ENCODE measurements at regions not wholly inside any gene's neighbourhood (a gene's known extent, or its start where the extent isn't known, plus 50 kb on each side); places are given as distances from the start of the nearest gene placed in this dataset.
A peak's percentile ranks its signal among the peaks of the same experiment; 100 is the strongest.
"Not testable (repeated sequence)": the region's sequence is repeated elsewhere in the genome, so short reads cannot be mapped to it uniquely, and the experiment has no call there.

GRCh38 chr12:30578426-30578825 is 117.2 kb downstream of the IPO8 start:
- no peak for DNase-seq

DNA sequence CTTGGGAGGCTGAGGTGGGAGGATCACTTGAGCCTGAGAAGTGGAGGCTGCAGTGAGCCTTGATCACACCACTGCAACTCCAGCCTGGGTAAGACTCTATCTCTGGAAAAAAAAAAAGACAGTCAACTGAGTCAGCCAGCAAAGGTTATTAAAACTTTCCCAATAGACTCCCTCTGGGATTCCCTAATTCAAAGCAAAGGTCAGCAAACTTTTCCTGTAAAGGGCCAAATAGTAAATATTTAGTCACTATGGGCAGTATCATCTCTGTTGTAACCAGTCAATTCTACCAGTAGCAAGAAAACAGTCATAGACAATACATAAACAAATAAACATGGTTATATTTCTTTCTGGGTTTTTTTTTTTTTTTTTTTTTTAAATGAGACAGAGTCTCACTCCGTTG is 122.5 kb downstream of the IPO8 start:
- no peak for DNase-seq

- DNase-seq = no peak
These were observed 125.3 kb downstream of the IPO8 start for GRCh38 chr12:30570211-30570890.

DNA sequence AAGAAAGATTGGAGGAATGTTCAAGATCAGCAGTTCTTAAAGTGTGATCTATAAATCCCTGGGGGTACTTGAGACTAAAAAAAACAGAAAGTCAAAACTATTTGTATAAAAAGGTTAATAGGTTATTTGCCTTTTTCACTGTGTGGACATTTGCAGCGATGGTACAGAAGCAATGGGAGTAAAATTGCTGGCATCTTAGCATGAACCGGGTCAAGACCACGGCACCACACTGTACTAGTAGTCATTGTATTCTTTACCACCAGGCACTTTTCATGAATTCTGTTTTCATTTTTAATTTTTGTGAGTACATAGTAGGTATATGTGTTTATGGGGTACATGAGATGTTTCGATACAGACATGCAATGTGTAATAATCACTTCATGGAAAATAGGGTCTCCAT is 126.2 kb downstream of the IPO8 start:
- no peak for DNase-seq

GRCh38 chr12:30568453-30568852 is 127.2 kb downstream of the IPO8 start:
- DNase-seq = no peak

DNA sequence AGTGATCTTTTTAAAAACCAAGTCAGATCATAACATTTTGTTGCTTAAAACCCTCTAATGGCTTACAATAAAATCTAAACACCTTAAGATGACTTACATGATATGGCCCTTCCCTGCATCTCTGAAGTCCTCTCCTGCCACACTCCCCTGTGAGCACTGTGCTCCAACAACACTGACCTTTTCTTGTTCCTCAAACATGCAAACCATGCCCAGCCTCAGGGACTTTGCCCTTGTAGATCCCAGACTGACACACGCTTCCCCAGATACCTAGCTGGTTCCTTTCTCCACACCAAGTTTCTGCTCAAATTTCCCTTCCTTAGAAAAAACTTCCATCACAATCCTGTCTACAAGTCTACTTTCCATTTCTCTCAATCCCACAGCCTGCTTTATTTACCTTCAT is 128.6 kb downstream of the IPO8 start:
- DNase-seq = no peak

DNA sequence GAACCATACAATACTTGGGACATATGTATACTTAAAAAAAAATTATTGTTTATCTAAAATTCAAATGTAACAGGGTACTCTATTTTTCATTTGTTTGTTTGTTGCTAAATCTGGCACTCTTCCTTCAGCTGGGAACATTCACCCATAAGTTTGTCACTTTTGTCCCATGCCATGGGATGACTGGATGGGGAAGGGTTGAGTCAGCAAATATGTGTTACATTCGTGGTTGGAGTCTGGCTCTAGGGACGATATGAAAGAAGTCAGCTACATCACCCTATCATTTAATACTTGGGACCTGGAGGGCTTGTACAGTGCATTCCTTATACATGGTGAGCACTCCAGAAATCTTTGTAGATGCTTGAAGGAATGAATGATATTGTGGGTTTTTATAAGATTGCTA is 131.3 kb downstream of the IPO8 start:
- DNase-seq = no peak

DNA sequence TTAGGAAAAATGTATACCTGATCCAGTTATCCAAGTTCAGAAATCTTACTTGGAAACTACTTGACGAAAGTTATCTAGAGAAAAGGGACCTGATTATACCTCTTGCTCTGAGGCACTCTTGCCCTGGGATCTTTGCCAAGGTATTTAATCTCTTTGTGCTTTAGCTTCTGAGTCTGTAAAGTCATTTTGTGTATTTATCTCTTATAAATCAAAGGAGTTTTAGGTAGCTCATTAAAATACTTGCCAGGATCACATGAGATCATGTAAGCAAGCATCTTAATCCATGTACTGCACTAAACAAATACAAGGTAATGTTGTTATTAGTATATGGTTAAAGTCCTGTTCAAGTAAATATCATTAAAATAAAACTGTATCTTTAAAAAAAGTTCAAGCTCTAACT is 147.5 kb downstream of the IPO8 start:
- no peak for DNase-seq

GRCh38 chr12:30546121-30546520 is 149.5 kb downstream of the IPO8 start:
- no peak for DNase-seq

DNA sequence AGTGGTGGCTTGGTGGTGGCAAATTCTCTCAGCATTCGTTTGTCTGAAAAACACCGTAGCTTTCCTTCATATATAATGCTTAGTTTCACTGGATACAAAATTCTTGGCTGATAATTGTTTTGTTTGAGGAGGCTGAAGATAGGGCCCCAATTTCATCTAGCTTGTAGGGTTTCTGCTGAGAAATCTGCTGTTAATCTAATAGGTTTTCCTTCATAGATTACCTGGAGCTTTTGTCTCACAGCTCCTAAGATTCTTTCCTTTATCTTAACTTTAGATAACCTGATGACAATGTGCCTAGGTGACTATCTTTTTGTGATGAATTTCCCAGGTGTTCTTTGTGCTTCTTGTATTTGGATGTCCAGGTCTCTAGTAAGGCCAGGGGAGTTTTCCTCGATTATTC is 151.0 kb downstream of the IPO8 start:
- DNase-seq = not testable (repeated sequence)

DNA sequence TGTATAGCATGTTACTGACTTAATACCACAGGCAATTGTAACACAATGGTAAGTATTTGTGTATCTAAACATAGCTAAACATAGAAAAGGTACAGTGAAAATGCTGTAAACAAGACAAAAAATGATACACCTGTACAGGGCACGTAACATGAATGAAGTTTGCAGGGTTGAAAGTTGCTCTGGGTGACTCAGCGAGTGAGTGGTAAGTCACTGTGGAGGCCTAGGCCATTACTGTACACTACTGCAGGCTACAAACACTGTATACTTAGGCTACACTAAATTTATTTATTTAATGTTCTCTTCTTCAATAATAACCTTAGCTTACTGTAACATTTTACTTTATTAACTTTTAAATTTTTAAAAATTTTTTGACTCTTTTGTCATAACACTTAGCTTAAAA is 158.4 kb downstream of the IPO8 start:
- no peak for DNase-seq

- no peak for DNase-seq
These were observed 162.0 kb downstream of the IPO8 start for GRCh38 chr12:30533558-30534265.

- no peak for DNase-seq
These were observed 163.7 kb downstream of the IPO8 start for GRCh38 chr12:30531731-30532678.

DNA sequence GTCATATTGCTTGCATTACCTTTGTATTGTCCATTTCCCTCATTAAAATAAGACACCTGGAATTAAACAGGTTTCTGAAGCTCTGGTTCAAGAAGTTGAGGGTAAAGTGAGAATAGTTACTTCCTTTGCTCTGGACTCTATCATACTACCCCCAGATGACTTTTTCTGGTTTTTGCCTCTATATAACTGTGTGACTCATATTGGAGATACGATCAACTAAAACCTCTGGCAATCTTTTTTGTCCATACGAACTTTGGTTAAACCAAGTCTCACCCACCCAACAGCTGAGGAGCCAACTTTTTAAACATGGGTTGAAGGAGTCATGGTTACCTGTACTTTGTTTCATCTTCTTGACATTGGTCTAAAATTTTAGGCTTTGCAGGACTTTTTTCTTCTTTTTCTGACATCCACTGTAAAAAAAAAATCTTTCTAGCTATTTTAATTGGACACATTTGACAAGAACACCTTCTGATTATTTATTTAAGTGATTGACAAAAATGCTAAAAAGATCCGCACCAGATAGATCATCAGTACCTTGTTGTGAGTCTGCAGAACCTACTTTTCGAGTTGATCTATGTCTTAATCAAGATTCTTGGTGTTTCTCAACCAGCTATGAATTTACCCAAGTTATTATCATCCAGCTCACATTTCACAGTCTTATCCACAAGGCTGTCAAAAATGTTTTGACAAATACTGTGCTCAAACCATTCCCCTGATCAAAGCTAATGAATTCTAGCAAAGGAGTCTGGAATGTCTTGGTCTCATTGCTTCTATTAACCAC is 166.0 kb downstream of the IPO8 start:
- DNase-seq = no peak

- DNase-seq = no peak
These were observed 170.5 kb downstream of the IPO8 start for GRCh38 chr12:30525171-30525570.

DNA sequence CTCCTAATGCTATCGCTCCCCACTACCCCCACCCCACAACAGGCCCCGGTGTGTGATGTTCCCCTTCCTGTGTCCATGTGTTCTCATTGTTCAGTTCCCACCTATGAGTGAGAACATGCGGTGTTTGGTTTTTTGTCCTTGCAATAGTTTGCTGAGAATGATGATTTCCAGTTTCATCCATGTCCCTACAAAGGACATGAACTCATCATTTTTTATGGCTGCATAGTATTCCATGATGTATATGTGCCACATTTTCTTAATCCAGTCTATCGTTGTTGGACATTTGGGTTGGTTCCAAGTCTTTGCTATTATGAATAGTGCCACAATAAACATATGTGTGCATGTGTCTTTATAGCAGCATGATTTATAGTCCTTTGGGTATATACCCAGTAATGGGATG is 175.4 kb downstream of the IPO8 start:
- DNase-seq = not testable (repeated sequence)

DNA sequence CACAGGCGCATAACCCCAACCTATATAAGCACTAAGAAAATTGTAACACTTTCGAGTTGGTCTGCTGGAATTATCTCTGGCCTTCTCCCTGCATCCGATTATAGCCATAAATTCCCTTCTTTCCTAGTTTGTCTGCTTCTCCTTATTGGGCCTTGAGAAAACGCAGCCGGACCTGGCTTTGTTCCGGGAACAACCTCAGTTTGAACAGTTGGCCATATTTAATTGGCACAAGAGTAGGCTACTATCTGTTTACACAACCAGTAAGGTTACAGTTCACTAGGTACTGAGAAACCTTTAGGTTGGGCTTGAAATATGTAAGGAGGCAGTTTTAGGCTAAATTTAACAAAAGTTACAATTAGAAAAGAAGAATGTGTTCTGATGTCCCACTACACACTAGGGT is 176.1 kb downstream of the IPO8 start:
- DNase-seq = no peak

GRCh38 chr12:30517320-30517719 is 178.3 kb downstream of the IPO8 start:
- no peak for DNase-seq

DNA sequence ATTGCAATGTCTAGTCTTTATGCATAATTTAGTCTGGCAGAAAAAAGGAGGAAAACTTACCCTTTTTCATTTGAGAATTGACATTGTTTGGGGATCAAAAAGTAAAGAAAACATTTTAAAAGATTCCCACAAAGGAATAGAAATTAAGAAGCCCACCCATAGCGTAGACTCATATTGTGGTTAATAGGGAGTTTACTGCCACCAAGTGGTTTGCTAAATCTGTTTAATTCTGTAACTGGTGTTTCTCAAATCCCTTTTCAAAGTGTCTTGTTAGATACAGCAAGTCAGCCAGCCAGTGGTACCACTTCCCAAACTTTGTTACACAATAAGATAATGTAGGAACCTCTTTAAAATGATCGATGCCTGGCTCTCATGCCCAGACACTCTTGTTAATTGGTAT is 180.3 kb downstream of the IPO8 start:
- peak; percentile 49 for DNase-seq

- no peak for DNase-seq
These were observed 181.0 kb downstream of the IPO8 start for GRCh38 chr12:30514666-30515065.

GRCh38 chr12:30508205-30508967 is 187.3 kb downstream of the IPO8 start:
- no peak for DNase-seq

DNA sequence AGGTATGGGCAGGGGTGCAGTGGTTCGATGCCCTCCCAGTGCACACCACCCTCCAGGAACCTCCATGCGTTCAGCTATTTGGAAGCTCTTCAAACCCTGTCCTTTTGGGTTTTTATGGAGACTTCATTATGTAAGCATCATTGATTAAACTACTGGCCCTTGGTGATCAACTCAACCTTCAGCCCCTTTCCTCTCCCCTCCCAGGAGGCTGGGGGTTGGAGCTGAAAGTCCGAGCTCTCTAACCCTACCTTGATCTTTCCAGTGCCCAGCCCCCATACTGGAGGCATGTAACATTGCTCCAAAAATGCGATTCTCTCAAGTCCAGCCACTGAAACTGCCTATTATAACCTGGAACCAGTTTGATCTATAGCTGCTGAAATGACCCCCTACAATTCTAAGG is 188.1 kb downstream of the IPO8 start:
- DNase-seq = no peak

Measured in NCI-H1694 (cell line).